GM06990 (cell line): ENCODE measurements at regions not wholly inside any gene's neighbourhood (a gene's known extent, or its start where the extent isn't known, plus 50 kb on each side); places are given as distances from the start of the nearest gene placed in this dataset.
"Not testable (repeated sequence)": the region's sequence is repeated elsewhere in the genome, so short reads cannot be mapped to it uniquely, and the experiment has no call there.

Experiments
- DNase-seq: peaks from one replicate; pipeline ENCODE4 v3.0.0-alpha.2; 2011; ENCODE audit not compliant: insufficient read length; ENCODE audit errors: extremely low read depth
- H3K27me3 ChIP-seq: replicated peaks from 2 replicates; pipeline ENCODE4 v1.6.0; 2011; ENCODE audit warnings: low read length; ENCODE audit not compliant: control insufficient read depth, insufficient read depth
- H3K36me3 ChIP-seq: 2 replicates; pipeline ENCODE4 v1.5.1; 2011; ENCODE audit warnings: low read length; ENCODE audit not compliant: control insufficient read depth, insufficient read depth
- H3K4me3 ChIP-seq: replicated peaks from 2 replicates; pipeline ENCODE4 v1.5.1; 2011; ENCODE audit warnings: low read depth, mild to moderate bottlenecking, control low read depth, low read length
- CTCF ChIP-seq: IDR thresholded peaks from 2 replicates; pipeline ENCODE4 v1.5.1; 2011; ENCODE audit warnings: low read length, control low read depth, mild to moderate bottlenecking, inconsistent platforms; ENCODE audit not compliant: insufficient read depth, poor library complexity, severe bottlenecking

- H3K36me3 ChIP-seq: no peaks in the 10 kb centered on the region
- H3K27me3 ChIP-seq: no peaks in the 10 kb centered on the region
- TF ChIP-seq CTCF: no peak
- no peak overlapping the region for H3K4me3 ChIP-seq
- no peak for DNase-seq
Observed at GRCh38 chr3:166993015-166993630, 387.0 kb downstream of the ZBBX start.

GRCh38 chr3:166986000-166986399, 394.1 kb downstream of the ZBBX start:
- no peak for DNase-seq
- no peaks in the 10 kb centered on the region for H3K36me3 ChIP-seq
- H3K27me3 ChIP-seq: no peaks in the 10 kb centered on the region
- no peak overlapping the region for H3K4me3 ChIP-seq
- no peak for TF ChIP-seq CTCF

GRCh38 chr3:166975796-166976195, 404.3 kb downstream of the ZBBX start:
- DNase-seq, H3K27me3 ChIP-seq, H3K4me3 ChIP-seq, H3K36me3 ChIP-seq: not testable (repeated sequence)

- not testable (repeated sequence) for H3K36me3 ChIP-seq, H3K4me3 ChIP-seq, H3K27me3 ChIP-seq, DNase-seq
Observed at GRCh38 chr3:166967714-166968113, 412.4 kb downstream of the ZBBX start.

- H3K4me3 ChIP-seq: no peak overlapping the region
- DNase-seq: no peak
- TF ChIP-seq CTCF: no peak
Observed at GRCh38 chr3:166962911-166963310, 417.2 kb downstream of the ZBBX start.

GRCh38 chr3:166957121-166957520, 423.0 kb downstream of the ZBBX start:
- no peak for TF ChIP-seq CTCF
- no peaks in the 10 kb centered on the region for H3K36me3 ChIP-seq
- no peaks in the 10 kb centered on the region for H3K27me3 ChIP-seq
- no peak for DNase-seq
- no peak overlapping the region for H3K4me3 ChIP-seq

More at GRCh38 chr3:166962911-166963310, 417.2 kb downstream of the ZBBX start:
- Histone ChIP-seq H3K36me3 (no peaks in the 10 kb centered on the region), H3K27me3 (no peaks in the 10 kb centered on the region)
